ENCODE measurements at regions not wholly inside any gene's neighbourhood (a gene's known extent, or its start where the extent isn't known, plus 50 kb on each side); places are given as distances from the start of the nearest gene placed in this dataset.
"Not testable (repeated sequence)": the region's sequence is repeated elsewhere in the genome, so short reads cannot be mapped to it uniquely, and the experiment has no call there.

DNA sequence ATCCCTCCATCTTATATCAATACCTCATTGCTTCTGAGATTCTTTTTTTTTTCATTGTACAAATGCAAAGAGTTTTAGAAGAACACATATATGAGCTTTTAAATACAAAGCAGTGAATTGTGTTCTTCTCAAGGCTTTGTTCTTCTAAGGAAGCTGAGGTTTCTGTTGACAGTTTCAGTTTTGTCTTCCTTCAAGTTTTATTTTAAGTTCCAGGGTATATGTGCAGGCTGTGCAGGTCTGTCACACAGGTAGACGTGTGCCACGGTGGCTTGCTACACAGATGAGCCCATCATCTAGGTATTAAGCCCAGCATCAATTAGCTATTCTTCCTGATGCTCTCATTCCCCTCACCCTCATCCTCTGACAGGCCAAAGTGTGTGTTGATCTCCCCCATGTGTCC is 201.2 kb upstream of the DIPK2B start:
- no peak for DNase-seq (ENCODE audit: low read depth)

DNA sequence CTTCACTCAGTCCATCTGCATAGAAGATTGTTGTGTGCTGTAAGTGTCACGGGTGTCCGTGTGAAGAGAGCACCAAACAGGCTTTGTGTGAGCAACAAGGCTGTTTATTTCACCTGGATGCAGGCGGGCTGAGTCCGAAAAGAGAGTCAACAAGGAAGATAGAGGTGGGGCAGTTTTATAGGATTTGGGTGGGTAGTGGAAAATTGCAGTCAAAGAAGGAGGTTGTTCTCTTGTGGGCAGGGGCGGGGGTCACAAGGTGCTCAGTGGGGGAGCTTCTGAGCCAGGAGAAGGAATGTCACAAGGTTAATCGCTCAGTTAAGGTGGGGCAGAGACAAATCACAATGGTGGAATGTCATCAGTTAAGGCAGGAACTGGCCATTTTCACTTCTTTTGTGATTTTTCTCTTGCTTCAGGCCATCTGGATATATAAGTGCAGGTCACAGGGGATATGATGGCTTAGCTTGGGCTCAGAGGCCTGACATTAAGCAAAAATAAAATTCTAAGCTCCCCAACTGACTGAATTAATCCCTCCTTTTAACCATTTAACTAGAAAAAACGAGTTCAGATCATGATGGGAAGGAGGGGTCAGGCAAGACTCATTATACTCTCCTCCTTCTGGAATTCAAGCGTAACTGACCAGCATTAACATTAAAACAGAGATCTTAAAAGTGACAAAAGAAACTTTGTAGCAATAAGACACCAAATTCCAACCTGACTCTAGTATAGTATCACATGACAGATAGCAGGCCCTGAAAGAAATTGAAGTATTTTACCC is 200.5 kb upstream of the DIPK2B start:
- not testable (repeated sequence) for DNase-seq (ENCODE audit: low read depth)

DNA sequence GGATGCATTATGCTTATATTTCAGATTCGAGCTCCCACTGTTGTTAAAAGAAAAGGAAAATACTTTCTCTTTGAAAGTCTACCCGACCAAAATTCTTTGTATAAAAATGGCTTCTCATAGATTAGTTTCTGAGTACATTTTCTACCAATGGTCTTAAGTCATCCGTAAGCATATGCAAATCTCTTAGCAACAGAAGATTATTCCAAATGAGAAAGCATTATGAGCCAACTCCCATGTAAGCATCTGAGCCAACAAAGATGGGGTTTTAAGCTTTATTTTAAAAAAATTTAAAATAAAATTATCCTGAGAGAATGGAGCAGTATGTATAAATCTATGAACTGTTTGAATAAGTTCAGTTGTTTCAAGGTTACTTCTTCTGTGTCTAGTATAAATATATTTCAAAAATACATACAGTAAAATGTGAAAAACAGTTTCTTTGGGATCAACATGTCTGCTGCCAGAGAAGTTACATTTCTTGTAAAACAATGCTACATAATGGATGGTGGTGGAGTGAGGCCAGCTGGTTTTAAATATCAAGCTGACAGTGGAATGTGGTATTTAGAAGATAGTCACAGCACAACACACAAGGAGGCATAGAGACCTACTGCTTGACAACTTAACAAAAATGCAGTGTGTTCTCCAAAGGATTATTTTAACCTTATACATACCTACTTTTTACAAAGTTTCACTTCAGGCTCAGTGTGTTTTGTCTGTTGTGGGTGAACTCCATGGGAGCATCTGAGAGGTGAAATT is 199.5 kb upstream of the DIPK2B start:
- peak; percentile 35 for DNase-seq (ENCODE audit: low read depth)

DNA sequence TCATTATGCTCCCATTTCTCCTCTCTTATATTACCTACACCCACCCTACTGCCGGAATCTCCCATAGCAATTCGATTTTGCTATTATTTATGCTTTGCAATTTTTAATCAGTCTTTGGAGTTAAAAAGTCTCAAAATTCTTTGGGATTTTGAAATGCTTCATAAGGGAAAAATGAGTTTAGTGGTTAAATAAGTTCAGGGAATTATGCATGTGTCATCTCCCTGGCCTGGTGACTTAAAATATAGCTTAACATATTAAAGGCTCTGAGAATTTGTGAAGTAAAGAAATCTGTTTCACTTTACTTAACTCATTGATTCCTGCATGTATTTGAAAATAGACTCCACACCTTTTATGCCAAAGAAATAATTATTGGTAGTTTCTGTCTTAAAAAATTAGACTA is 185.1 kb upstream of the DIPK2B start:
- no peak for DNase-seq (ENCODE audit: low read depth)

DNA sequence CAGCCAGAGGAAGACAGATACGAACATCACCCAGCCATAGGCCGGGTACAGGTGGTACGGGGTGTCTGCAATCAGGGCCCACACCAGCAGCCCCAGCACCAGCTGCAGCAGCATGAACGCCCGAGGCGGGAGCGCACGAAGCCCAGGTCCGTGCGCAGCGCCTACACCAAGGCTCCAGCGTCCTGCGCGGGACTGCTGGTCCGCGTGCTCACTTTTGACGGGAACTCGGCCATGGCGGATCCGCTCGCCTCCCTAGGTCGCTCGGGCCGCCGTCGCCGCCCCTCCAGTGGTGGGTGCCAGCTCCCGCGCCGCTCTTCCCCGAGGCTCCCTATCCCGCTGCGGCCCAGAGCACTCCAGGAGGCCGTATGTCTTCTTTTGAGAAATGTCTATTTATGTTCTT is 181.2 kb upstream of the DIPK2B start:
- DNase-seq (ENCODE audit: low read depth), result no peak

DNA sequence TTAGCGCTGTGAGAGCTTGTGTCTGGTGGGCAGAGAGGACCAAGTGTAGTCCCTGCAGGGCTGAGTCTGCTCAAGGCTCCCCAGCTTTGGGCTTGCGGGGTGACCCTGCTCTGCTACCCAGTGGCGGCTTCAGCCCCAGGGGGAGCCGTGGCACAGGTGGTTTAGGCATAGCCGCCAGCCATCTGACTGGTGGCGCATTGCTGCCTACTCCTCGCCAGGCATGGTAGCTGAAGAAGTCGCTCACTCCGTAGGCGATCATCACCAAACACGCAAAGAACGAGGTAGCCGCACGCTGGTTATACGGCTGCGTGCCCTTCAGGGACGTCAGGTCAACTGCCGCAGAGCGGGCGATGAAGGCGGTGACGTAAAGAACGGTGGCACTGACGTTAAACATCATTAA is 180.7 kb upstream of the DIPK2B start:
- no peak for DNase-seq (ENCODE audit: low read depth)

DNA sequence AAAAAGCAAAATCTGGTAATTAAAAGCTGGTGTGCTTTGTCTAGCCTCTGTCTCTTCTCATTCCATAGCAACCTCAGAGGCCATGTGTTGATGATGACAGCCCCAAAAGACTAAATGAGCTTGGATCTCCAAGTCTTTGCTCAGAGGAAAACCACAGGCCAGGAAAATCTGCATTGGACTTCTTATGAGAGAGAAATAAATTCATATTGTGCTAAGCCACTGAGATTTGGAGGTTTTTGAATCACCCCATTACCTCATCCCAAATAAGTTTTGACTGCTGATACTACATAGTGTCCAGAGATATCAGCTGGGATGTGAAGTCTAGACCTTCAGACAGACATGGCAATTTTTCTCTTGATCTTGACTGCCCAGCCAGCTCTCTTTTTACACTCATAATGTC is 178.6 kb upstream of the DIPK2B start:
- DNase-seq (ENCODE audit: low read depth), result no peak

DNA sequence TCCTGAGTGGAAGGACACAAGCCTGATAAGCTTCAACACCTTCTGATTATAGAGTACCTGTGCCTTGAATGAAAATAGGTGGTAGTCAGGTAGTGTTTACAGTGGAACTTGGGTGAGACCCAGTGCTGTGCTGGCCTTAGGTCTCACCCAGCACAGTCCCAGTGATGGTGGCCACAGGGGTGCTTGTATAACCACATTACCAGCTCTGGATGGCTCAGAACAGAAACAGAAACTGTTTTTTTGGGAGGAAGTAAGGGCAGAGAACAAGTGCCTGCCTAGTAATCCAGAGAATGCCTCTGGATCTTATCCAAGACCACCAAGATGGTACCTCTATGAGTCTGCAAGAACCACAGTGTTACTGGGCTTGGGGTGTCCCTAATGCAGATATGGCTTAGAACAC is 171.5 kb upstream of the DIPK2B start:
- peak; percentile 41 for DNase-seq (ENCODE audit: low read depth)

DNA sequence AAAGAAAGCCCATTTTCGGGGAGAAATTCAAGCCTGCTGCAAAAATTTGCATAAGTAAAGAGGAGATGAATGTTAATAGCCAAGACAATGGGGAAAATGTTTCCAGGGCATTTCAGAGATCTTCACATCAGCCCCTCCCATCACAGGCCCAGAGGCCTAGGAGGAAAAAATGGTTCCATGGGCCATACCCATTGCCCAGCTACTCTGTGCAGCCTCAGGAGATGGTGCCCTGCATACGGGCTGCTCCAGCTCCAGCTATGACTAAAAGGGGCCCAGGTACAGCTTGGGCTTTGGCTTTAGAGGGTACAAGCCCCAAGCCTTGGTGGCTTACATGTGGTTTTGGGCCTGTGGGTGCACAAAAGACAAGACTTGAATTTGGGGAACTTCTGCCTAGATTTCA is 168.0 kb upstream of the DIPK2B start:
- no peak for DNase-seq (ENCODE audit: low read depth)

DNA sequence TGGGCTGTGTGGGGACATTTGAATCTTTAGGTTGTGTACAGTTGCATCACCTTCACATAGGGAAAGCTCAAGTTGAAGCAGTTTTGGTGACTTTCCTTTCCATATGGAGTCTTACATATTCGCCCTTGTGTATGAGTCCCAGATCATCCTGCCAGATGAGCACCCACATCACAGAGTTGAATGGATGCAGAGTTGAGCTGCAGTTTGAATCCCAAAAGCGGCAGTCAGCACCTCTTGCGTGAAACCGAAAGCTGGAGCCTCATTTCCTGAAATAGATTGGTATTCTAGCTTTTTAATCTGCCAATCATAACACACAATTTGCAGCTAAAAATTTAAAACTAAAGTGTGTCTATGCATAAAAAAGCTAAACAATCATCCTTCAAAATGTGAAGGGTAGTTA is 162.9 kb upstream of the DIPK2B start:
- no peak for DNase-seq (ENCODE audit: low read depth)

DNA sequence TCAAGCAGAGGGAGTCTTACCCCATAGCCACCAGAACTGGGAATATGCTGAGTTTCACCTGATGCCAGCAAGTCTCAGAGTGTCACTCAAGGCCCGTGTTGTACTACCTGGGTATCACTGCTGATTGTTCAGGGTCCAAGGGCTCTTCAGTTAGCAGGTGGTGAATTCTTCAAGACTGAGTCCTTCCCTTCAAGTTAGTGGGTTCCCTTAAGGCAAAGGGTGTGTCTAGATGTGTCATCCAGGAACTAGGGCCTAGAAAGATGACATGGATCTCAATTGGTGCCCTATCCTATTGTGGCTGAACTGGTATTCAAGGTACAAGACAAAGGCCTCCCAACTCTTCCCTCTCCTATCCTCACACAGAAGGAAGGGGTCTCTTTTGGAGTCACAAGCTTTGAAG is 159.9 kb upstream of the DIPK2B start:
- peak; percentile 10 for DNase-seq (ENCODE audit: low read depth)

DNA sequence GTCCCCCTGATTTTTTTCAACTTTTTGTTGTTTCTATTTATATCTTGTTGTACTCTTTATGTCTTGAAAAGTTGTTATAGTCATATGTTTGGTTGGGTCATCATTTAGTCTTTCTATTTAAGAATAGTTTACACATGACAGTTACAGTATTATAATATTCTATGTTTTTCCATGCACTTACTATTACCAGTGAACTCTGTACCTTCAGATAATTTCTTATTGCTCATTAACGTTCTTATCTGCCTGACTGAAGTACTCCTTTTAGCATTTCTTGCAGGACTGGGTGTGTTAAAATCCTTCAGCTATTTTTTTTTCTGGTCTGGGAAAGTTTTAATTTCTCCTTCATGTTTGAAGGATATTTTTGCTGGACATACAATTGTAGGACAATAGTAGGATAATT is 157.7 kb upstream of the DIPK2B start:
- no peak for DNase-seq (ENCODE audit: low read depth)

DNA sequence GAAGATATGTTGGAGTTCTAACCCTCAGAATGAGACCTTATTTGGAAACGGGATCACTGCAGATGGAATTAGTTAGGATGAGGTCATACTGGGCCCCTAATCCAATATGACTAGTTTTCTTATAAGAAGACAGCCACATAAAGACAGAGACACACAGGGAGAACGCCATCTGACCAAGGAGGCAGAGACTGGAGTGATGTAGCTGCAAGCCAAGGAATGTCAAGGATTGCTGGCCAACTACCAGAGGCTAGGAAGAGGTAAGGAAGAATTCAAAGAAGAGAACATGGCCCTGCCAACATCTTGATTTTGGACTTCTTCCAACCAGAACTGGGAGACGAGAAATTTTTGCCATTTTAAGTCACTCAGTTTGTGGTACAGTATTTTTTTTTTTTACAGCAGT is 152.8 kb upstream of the DIPK2B start:
- DNase-seq (ENCODE audit: low read depth), result peak; percentile 75

DNA sequence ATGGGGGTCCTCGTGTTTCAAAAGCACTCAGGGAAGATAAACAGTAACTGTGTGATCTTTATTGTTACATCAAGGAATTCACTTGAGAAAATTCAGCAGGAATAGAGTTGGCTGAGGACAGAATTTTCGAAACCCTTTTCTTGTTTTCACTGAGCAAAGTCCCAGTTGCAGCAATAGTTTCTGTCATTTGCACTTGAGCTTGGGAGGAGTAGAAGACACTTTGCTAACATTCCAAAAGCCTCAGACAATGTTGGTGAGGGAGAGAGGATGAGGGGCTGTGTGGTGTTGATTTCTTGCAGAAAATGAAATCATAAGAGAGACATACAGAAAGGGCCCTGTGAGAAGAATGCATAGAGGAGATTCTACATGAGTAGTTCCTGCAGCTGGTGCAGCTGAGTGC is 151.9 kb upstream of the DIPK2B start:
- DNase-seq (ENCODE audit: low read depth), result no peak

DNA sequence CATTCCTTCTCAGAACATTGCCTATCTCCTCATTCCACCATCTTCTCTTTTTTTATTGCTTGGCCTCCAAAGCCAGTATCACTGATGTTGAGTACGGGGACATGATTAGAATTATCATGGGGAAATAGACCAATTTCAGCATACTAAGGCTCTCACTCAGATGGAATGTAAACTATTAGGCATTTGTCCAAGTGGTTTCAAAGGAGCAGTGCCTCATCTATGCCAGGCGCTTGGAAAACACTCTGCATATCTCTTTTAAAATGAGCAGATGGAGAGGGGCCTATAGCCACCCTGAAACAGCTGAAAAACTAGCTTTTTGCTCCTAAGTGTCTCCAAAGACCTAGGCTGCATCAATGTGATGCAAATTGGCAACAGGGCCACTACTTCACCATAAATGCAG is 150.8 kb upstream of the DIPK2B start:
- peak; percentile 80 for DNase-seq (ENCODE audit: low read depth)

DNA sequence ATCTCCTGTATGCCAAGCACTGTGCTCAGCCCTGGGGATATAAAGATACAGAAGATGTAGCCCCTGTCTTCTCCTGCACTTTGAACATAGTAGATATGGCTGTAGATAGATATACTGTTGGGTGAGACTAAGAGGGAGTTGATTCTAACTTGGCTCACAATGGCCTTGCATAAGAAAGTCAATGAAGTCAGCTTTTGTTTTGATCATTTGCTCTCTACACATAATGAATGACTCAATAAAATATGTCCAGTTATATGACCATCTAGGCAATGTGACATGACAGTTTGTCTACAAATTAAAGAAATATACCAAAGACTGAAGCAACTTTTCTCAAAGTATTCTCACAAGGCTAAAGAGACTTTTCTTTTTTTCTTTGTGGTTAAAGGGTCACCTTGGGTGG is 147.6 kb upstream of the DIPK2B start:
- no peak for DNase-seq (ENCODE audit: low read depth)

DNA sequence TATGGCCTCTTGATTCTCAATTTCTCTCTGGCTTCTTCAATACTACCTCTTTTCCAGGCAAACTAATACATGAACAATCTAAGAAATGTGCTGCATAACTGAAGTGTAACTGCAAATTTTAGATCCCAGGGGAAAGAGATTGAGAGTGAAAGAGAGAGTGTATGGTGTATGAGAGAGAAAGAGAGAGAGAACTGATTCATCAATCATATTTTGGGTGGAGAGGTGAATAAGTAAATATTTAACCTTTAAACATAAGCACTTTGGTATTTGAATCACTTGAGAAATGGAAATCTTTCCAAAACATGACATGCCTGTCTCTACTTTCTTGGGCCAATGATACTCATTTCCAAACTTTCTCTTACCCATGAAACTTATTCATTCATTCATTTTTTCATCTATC is 147.2 kb upstream of the DIPK2B start:
- no peak for DNase-seq (ENCODE audit: low read depth)

DNA sequence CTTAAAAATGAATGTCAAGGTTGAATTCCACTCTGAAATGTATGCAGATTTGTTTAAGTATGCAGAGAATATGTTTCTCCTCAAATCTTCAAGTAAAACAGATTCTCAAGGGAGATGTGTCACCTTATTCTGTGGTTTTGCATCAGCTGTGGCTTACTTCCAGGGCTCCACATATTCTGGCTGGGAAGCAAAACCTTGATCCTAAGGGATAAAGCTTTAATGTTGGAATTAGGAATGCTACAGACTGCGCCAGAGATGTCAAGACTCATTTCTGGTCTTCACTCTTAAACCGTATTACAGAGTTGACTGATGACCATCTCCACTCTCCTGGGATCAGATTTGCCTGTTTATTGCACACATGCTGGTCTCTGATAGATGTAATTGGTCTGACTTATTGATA is 143.9 kb upstream of the DIPK2B start:
- DNase-seq (ENCODE audit: low read depth), result peak; percentile 87

DNA sequence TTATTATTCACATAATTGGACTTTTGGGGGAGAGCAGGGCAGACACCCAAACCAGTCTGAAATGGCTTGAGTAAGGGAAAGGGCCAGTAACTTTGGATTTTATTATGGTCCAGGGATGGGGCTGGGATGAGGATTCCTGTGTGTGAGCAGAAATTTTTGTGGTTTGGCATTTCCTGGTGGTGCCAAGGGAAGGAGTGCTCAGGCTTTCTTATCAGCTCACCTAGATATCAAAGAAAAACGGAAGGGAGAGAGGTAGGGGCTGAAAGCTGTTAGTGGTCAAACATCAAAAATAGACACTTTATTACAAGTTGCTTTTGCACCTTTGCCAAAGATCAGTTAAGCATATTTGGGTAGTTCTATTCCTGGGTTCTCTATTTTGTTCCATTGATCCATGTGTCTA is 128.5 kb upstream of the DIPK2B start:
- DNase-seq (ENCODE audit: low read depth), result peak; percentile 64

DNA sequence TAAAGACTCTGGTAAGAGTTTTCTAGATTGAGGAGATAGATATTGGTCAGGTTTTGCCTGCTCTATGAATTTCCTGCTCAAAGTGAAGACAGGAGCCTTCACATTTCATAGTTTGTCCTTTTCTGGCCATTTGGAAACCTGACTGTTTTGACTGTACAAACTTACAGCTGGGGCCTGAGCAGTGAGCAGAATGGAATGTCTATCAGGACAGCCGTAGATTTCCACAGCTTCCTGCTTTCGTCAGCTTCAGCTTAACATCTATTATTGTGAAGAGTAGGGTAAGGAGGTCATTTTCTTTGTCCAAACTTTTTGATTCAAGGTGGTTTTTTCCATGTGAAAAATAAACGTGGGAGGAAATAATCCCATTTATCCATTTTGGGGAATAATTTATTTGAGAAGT is 124.3 kb upstream of the DIPK2B start:
- DNase-seq (ENCODE audit: low read depth), result peak; percentile 56

DNA sequence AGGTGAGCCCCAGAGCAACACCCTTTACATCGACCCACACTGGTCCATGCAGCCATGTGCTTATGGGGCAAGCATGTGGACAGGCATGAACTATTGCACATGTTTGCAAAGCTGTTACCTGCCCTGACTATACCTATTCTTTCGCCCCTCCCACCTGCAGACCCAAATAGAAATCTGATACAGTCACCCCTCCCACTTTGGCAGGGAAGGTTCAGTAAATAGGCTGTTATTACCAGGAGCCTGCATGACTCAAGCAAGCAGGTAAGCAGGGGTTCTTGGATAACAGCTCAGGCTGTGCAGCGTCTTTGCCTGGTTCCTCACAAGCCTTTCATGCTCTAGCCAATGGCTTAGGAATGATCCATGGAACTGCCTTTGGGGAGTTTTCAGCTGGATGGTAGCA is 122.7 kb upstream of the DIPK2B start:
- no peak for DNase-seq (ENCODE audit: low read depth)

DNA sequence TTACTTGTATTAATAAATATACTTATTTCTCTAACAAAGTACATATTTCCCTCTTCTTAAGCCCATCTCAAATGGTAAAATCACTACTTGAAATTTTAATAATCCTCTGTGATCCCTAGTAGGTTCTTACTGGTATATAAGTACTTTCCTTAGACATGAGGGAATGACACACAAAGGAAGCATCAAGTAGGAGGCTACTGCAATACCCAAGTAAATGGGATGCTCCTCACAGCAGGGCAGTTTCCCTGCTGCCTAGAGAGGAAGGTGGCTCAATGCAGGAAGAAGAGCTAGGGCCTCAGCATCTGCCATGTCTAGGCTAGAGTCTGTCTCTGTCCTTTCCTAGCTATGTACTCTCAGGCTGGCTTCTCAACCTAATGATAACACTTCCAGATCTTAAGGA is 122.1 kb upstream of the DIPK2B start:
- DNase-seq (ENCODE audit: low read depth), result peak; percentile 55

DNA sequence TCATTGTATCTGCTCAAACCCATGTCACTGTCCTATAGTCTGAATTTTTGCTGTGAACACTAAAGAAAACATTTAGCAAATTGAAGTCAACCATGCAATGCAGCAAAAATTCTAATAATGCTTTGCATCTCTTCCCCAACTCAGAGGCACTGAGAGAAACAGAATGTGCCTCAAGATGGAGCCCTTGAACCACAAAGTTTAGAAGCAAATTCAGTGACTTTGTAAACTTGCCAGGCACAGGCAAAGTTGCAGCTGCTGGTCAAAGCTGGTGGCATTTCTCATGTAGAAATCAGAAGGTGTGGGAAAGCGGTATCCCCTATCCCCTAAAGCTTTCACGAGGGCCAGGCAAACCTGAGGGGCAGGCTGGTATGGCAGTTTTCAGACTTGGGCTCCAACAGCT is 121.7 kb upstream of the DIPK2B start:
- peak; percentile 86 for DNase-seq (ENCODE audit: low read depth)

DNA sequence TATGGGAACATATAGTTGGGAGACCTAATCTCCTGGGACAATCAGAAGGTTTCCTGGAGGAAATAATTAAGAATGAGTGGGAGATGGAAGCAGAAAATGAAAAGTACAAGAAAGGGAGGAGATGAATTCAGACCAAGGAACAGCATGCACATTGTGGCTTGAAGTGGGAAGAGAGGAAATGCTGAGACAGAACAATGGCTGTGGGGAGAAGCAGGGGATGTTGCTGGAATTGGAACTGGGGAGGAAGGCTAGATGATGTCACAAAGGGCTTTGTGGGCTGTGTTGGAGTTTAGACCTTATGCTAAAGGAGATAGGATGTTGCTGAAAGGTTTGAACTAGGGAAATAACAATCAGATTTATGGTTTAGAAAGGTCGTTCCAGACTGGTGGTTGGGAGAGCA is 119.5 kb upstream of the DIPK2B start:
- no peak for DNase-seq (ENCODE audit: low read depth)
